Psoas muscle (tissue), 7 donors: ENCODE measurements at regions not wholly inside any gene's neighbourhood (a gene's known extent, or its start where the extent isn't known, plus 50 kb on each side); places are given as distances from the start of the nearest gene placed in this dataset.
"Not testable (repeated sequence)": the region's sequence is repeated elsewhere in the genome, so short reads cannot be mapped to it uniquely, and the experiment has no call there.

ENCODE experiments used
- ATAC-seq, 4 donors: fragments of 200-7000 bp; cut with Tn5 transposase; one replicate each; pipeline ENCODE4 v1.9.1; 2020; ENCODE audit warnings: moderate library complexity in 3 of 4, mild to moderate bottlenecking in 2 of 4
- DNase-seq, 2 donors: peaks; one replicate each; pipeline ENCODE4 v3.0.0-alpha.2; 2020
- H3K27ac ChIP-seq: fragments of 200-600 bp; one replicate; pipeline ENCODE4 v1.8.0; 2022
- H3K27me3 ChIP-seq, 3 donors: fragments of 200-600 bp in 1 of 3; one replicate each; pipeline versions ENCODE4 v1.6.1 to v1.8.0; 2013 to 2022; ENCODE audit warnings: low read length in 2 of 3, mild to moderate bottlenecking in 2 of 3, moderate library complexity in 1 of 3; ENCODE audit not compliant: insufficient read depth in 3 of 3
- H3K36me3 ChIP-seq, 2 donors: fragments of 200-600 bp in 1 of 2; one replicate each; pipeline versions ENCODE4 v1.6.1 to v1.8.0; 2013 to 2022; ENCODE audit warnings: low read depth in 1 of 2, mild to moderate bottlenecking in 1 of 2, moderate library complexity in 1 of 2; ENCODE audit not compliant: insufficient read depth in 1 of 2
- H3K4me1 ChIP-seq: fragments of 200-600 bp; one replicate; pipeline ENCODE4 v1.8.0; 2022
- H3K4me3 ChIP-seq: fragments of 200-600 bp; one replicate; pipeline ENCODE4 v1.8.0; 2022; ENCODE audit warnings: mild to moderate bottlenecking
- H3K9me3 ChIP-seq: fragments of 200-600 bp; one replicate; pipeline ENCODE4 v1.8.0; 2022
- WGBS, 3 donors: extraction: QIAGEN DNeasy Blood & Tissue Kit; methylation state at CpG; one replicate each; pipeline versions ENCODE4 v1.1.6 to v1.1.7; 2013; 5-methylcytosine and 5-hydroxymethylcytosine counted together
- intact Hi-C, 2 donors: fragments of 100-400 bp; cut with DNase I; formaldehyde crosslinking; loops; one replicate each; pipeline versions ENCODE4 v1.11.0 to v1.14.2; 2022
- TF ChIP-seq, protein P1 (sequence below): fragments of 200-600 bp; IDR thresholded peaks from one replicate; pipeline ENCODE4 v1.8.0; 2022; ENCODE audit warnings: antibody characterized with exemption
- donor health status: healthy with polysubstance abuse.
- donor health status: DM: no; HTN: no; CAD: no; lungs with moderate emphysema.
- donor health status: Bipolar disorder and iron deficiency.
- donor health status: healthy.
- donor health status: DM: yes; HTN: yes; CAD: no.
- donor health status: DM: no; HTN: no; CAD: no.
- donor health status: DM: yes; HTN: yes; CAD: no.

DNA sequence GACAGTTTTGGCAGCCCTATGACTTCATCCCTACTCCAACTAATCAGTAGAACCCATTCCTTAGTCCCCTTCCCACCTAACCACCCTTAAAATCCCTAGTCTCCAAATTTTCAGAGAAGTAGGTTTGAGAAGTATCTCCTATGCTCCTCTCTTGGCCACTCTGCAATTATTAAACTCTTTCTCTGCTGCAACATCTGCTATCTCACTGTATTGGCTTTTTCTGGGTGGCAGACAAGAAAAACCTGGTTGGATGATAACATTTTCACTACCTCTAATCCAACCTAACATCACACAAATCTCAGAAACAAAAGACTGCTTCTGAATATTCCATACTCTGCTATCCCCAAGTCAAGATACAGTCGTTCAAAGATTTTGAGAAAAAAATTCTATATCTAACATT, 542.4 kb upstream of the SOX9 start:
- H3K9me3 ChIP-seq = no peaks in the 10 kb centered on the region
- no peaks in the 10 kb centered on the region for H3K27me3 ChIP-seq
- DNase-seq = no peak
- H3K27ac ChIP-seq = no peak overlapping the region
- no peak for ATAC-seq
- TF ChIP-seq, protein P1, sequence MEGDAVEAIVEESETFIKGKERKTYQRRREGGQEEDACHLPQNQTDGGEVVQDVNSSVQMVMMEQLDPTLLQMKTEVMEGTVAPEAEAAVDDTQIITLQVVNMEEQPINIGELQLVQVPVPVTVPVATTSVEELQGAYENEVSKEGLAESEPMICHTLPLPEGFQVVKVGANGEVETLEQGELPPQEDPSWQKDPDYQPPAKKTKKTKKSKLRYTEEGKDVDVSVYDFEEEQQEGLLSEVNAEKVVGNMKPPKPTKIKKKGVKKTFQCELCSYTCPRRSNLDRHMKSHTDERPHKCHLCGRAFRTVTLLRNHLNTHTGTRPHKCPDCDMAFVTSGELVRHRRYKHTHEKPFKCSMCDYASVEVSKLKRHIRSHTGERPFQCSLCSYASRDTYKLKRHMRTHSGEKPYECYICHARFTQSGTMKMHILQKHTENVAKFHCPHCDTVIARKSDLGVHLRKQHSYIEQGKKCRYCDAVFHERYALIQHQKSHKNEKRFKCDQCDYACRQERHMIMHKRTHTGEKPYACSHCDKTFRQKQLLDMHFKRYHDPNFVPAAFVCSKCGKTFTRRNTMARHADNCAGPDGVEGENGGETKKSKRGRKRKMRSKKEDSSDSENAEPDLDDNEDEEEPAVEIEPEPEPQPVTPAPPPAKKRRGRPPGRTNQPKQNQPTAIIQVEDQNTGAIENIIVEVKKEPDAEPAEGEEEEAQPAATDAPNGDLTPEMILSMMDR = no peak
- intact Hi-C loops = no loop called here
- 90 to 96% (median 95%) methylated on average over 1 of the region's 1 CpG for WGBS, 3 donors
- H3K36me3 ChIP-seq = no peaks in the 10 kb centered on the region
- H3K4me3 ChIP-seq = no peak overlapping the region
- H3K4me1 ChIP-seq = no peaks in the 10 kb centered on the region

DNA sequence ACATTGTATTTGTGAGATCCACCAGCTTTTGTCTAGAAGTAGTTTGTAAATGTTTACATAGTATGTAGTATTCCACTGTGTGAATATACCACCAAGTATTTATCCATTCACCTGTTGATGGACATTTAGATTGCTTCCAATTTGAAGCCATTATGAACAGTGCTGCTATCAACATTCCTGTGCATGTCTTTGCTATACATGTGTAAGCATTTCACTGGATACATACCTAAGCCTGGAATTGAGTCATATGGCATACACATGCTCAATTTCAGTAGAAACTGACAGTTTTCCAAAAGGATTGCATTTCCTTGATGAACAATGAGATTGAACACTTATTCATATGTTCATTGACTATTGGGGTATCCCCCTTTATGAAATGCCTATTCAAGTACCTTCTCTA, 540.6 kb upstream of the SOX9 start:
- TF ChIP-seq, protein P1 = no peak
- no peaks in the 10 kb centered on the region for H3K9me3 ChIP-seq
- intact Hi-C loops = no loop called here

DNA sequence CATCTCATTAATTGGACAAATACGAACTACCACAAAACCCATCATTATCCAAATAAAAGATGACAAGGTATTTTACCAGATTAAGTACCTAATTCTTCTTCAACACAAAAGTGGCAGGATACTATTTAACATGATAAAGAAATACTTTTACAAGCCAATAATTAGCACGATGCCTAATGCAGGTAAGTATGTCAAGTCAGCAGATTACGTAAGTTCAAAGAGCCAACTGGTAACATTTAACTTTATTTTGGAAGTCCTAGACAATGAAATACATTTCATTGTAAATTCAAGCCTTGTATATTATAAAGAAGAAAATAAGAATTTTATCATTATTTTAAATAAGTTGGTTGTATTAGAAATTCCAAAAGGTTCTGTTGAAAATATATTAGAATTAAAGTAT, 535.3 kb upstream of the SOX9 start:
- WGBS, 3 donors = 76 to 81% (median 76%) methylated on average over 3 of the region's 3 CpGs
- H3K27ac ChIP-seq = no peak overlapping the region
- ATAC-seq (no peak), DNase-seq (no peak)
- H3K36me3 ChIP-seq = no peaks in the 10 kb centered on the region
- H3K27me3 ChIP-seq = no peaks in the 10 kb centered on the region
- no peak overlapping the region for H3K4me3 ChIP-seq
- TF ChIP-seq, protein P1 = no peak
- H3K4me1 ChIP-seq = no peaks in the 10 kb centered on the region
- no peaks in the 10 kb centered on the region for H3K9me3 ChIP-seq
- intact Hi-C loops = no loop called here

More for the DNA sequence above, 540.6 kb upstream of the SOX9 start:
- Histone ChIP-seq H3K27ac (no peak overlapping the region), H3K36me3 (no peaks in the 10 kb centered on the region), H3K4me1 (no peaks in the 10 kb centered on the region), H3K27me3 (no peaks in the 10 kb centered on the region), H3K4me3 (no peak overlapping the region)
- DNase-seq = no peak
- no peak for ATAC-seq

DNA sequence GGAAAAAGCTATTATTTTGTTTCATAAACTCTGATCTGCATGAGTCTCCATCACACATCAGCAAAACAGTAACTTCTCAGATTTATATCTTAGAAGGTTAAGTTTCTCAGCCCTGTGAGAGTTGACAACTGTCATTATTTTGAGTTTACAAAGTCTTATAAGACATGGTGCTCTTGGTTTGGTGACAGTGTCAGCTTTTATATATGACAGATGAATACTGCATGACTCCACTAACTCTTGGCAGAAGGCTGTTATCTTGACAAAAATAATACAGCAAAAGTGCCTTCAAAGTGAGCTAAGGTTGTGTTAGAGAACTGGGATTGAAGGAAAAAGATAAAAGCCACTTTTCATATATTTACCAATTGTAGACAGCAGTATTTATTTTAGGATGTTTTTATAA, 528.4 kb upstream of the SOX9 start:
- TF ChIP-seq, protein P1 = no peak
- H3K27ac ChIP-seq = no peak overlapping the region
- H3K4me1 ChIP-seq = no peaks in the 10 kb centered on the region
- H3K36me3 ChIP-seq = no peaks in the 10 kb centered on the region
- intact Hi-C loops = no loop called here
- no peaks in the 10 kb centered on the region for H3K27me3 ChIP-seq
- ATAC-seq (no peak), DNase-seq (no peak)
- H3K4me3 ChIP-seq = no peak overlapping the region
- H3K9me3 ChIP-seq = no peaks in the 10 kb centered on the region

DNA sequence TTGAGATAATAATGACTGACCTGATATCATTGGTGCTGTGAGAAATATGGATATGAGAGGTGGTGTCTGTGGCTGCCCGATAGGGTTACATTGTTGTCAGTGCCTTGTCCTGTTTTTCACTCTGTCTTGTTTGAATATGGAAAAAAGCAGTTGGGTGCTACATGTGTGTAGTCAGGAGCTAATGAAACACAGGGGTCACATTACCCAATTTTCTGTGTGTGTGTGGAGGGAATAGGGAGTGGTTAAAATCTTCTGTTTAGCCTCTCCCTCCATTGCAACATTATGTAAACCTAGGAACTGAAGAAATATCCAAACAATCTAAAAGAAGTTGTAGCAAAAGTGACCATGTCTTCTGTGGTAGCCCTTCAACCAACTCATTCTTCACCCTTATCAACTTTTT, 527.7 kb upstream of the SOX9 start:
- intact Hi-C loops = no loop called here
- H3K27ac ChIP-seq = no peak overlapping the region
- ATAC-seq (no peak), DNase-seq (no peak)
- no peak overlapping the region for H3K4me3 ChIP-seq
- H3K9me3 ChIP-seq = no peaks in the 10 kb centered on the region
- H3K36me3 ChIP-seq = no peaks in the 10 kb centered on the region
- no peaks in the 10 kb centered on the region for H3K27me3 ChIP-seq
- H3K4me1 ChIP-seq = no peaks in the 10 kb centered on the region
- TF ChIP-seq, protein P1 = no peak
- WGBS, 3 donors = 74 to 84% (median 78%) methylated on average over 1 of the region's 1 CpG

DNA sequence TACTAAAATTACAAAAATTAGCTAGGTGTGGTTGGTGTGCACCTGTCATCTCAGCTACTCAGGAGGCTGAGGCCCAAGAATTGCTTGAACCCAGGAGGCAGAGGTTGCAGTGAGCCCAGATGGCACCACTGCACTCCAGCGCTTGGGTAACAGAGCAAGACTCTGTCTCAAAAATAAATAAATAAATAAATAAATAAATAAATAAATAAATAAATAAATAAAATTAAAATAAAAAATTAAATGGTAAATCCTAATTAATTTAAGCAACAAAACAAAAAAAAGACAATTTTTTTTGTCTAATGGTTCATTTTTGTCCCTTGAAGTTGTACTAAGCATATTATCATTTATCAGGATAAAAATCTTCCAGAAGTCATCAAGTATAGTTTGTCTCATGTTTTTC, 521.2 kb upstream of the SOX9 start:
- H3K27me3 ChIP-seq, DNase-seq, H3K27ac ChIP-seq, H3K36me3 ChIP-seq, intact Hi-C loops, H3K4me3 ChIP-seq, H3K9me3 ChIP-seq, ATAC-seq, H3K4me1 ChIP-seq: not testable (repeated sequence)
- WGBS, 3 donors = 98 to 100% (median 100%) methylated on average over 1 of the region's 1 CpG
